Activated gamma-delta T cell (primary cell): ENCODE measurements at regions not wholly inside any gene's neighbourhood (a gene's known extent, or its start where the extent isn't known, plus 50 kb on each side); places are given as distances from the start of the nearest gene placed in this dataset.

Experiments
- DNase-seq: peaks from one replicate; lab custom pipeline; 2025; lab: John Stamatoyannopoulos, UW

DNA sequence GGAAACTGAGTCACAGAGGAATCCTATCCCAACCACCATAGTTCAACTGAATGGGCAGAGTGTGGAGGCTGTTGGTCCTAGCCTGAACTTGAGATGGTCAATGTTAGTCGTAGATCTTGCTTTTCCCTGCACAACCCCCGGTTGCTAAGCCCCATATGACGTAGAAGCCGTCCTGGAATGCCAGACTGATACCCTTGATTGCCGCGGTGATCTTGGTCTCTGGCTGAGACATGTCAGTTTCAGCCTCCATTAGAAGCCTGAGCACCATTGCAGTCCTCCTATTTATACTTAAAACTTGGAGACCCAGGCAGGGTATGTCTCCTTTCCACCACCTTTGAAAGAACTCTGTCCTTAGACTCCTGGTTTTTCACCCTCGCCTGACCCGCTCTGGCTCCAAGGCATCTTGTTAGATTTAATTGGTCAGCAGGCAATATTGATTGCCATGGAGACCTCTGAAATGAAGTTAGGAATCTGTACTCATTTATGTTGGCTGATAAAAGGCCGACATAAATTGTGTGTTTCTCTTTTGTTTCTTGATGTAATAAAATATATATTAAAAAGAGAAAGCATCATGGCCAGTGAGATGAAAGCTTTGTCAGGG is 53.4 kb downstream of the RPLP1 start:
- DNase-seq: no peak

DNA sequence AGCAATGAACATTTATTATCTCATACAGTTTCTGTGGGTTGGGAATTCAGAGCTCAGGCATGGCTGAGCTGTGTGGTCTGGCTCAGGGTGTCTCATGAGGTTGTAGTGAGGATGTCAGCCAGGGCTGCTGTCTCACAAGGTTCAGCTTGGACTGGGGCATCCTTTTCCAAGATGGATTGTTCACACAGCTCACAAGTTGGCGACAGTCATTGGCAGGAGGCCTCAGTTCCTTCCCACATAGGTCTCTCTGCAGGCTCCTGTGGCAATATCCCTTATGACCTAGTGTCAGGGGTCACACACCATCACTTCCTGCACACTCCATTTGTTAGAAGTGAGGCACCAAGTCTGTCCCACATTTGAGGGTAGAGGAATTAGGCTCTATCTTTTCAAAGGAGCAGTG is 56.0 kb downstream of the RPLP1 start:
- no peak for DNase-seq

DNA sequence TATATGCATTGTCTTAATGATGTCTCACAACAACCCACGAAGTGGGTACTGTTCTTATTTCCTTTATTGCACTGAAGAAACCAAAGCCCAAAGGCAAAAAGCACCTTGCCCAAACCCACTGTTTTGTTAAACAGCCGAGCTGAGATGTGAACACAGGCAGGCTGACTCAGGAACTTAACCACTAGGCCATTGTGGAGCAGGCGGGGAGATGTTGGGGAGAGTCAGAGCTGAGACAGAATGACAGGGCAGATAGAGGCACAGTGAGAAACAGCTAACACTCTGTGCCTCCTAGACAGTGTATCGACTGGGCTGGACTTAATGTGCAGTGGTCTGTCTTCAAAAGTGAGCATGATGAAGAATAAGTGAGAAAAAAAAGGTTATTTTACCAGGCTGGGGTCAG is 56.5 kb downstream of the RPLP1 start:
- DNase-seq: no peak

DNA sequence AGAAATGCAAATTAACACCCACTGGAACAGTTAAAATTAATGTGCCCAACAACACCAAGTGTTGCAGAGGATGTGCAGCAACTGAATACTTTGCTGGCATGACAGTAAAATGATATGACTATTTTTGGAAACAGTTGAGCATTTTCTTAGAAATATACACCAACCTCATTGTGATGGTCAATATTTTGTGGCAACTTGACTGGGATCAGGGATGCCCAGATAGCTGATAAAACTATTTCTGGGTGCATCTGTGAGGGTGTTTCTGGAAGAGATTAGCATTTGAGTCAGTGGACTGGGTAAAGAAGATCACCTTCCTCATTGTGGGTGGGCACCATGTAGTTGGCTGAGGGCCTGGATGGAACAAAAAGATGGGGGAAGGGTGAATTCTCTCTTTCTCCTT is 57.9 kb downstream of the RPLP1 start:
- DNase-seq: no peak

DNA sequence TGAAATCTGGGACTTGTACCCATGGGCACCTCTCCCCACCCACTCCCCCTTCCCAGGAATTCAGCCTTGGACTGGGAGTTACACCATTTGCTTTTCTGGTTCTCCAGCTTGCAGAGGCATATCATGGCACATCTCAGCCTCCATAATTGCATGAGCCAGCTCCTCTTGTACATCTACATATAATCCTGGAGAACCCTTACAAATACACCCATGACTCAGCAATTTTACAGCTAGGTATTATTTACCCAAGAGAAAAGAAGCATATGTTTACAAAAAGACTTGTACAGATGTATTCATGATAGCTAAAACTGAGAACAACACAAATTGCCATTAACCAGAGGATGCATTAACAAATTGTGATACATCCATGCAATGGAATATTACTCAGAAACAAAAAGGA is 58.4 kb downstream of the RPLP1 start:
- DNase-seq: no peak

DNA sequence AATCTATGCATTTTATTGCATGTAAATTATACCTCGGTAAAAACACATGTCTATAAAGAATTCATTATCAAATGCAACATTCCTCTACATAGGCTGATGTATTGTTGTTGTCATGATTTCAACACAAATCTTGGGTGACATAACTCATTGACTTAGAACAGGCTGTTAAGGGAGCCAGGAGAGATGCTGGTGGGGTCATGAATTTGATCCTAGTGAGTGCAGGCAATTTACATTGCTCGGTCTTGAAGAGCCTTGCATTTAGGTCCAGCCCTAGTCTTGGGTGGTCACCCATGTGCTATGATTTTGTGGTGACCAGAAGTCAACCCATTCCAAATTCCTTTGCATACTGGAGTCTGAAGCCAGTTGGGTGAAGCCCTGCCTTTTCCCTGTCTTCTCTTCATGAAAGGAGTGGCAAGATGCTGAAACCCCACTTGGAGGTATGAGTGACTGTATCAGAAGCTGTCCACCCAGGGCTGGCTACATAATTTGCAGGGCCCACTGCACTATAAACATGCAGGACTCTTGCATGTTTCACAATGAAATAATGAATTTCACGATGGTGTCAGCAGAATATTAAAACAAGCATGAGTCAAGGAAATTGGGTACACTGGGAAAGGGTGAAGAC is 59.2 kb downstream of the RPLP1 start:
- DNase-seq: no peak

DNA sequence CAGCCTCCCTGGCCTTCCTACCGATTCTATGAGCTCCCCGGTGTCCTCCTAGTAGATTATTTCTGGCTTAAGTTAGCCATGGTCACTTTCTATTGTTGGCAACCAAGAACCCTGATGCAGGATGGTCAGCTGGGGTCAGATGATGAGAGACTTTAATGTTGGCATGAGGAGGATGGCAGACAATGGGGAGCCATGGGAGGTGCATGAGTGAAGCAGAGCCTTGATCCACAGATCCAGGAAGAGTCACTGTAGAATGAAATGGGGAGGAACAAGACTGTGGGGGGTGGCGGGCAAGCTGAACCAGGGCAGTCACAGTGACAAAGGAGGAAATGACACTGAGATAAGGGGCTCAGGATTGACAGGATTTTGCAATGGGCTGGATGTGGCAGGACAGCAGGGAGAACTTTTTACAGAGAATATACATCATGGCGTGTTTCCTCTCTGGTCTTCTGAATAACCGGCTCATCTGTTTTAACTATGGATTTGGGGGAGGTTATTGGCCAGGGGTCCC is 60.9 kb downstream of the RPLP1 start:
- DNase-seq: no peak

DNA sequence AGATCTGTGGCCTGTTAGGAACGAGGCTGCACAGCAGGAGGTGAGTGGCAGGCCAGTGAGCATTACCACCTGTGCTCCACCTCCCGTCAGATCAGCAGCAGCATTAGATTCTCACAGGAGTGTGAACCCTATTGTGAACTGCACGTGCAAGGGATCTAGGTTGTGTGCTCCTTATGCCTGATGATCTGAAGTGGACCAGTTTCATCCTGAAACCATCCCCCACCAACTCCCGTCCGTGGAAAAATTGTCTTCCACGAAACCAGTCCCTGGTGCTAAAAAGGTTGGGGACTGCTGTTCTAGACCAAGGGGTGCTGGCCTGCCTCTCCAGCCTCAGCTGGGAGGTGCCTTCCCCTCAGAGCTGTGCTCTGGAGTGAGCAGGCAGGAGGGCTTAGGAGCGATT is 61.4 kb downstream of the RPLP1 start:
- DNase-seq: no peak

DNA sequence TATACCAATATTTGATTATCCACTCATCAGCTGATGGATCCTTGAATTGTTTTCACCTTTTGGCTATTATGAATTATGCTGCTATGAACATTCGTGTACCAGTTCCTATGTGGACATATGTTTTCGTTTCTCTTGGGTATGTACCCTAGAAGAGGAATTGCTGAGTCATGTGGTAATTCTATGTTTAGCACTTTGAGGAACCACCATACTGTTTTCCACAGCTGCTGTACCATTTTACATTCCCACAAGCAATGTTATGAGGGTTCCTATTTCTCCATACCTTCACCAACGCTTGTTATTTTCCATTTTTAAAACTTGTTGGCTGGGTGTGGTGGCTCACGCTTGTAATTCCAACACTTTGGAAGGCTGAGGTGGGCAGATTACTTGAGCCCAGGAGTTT is 62.9 kb downstream of the RPLP1 start:
- DNase-seq: no peak

DNA sequence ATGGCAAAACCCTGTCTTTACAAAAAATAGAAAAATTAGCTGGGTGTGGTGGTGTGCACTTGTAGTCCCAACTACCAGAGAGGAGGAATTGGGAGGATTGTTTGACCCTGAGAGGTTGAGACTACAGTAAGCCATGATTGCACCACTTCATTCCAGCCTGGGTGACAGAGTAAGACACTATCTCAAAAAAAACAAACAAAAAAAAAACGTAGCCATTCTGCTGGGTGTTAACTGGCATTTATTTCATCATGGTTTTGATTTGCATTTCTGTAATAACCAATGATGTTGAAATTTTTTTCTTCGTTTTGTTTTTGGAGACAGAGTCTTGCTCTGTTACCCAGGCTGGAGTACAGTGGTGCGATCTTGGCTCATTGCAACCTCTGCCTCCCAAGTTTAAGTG is 63.3 kb downstream of the RPLP1 start:
- no peak for DNase-seq

DNA sequence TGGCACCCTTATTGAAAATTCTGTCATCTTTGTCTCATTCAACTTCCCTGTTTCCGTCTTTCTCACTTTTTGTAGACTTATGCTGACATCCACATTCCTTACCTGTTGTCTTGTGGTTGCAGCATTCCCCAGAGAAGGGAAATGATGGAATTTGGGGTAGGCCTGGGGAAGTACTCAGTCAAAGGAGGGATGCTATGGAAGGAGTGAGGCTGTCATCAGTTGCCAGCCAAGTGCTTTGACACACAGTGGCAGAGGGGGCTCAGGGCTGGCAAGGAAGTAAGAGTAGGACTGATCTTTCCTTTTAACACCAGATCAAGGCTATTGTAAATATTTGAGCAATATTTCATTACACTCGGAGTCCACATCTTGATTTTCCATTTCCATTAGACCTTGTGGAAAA is 64.4 kb downstream of the RPLP1 start:
- DNase-seq: no peak

DNA sequence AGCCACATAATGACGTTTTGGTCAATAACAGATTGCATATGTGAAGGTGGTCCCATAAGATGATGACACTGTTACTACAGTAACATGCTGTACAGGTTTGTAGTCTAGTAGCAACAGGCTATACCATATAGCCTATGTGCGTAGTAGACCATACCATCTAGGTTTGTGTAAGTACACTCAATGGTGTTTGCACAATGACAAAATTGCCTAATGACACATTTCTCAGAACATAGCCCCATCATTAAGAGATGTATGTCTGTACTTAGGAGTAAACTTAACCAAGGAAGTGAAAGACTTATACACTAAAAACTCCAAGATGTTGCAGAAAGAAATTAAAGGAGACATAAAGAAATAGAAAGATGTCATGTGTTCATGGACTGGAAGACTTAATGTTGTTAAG is 66.2 kb downstream of the RPLP1 start:
- no peak for DNase-seq

DNA sequence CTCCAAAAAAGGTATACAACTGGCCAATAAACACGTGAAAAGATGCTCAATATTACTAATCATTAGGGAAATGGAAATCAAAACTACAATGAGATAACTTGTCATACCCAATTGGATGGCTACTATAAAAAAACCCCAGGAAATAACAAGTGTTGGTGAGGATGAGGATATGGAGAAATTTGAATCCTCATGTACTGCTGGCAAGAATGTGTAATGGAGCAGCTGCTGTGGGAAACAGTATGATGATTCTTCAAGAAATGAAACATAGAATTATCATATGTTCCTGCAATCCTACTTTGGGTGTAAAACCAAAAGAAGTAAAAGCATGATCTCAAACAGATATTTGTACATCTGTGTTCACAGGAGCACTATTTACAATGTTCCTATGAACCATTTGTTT is 67.4 kb downstream of the RPLP1 start:
- DNase-seq: no peak

DNA sequence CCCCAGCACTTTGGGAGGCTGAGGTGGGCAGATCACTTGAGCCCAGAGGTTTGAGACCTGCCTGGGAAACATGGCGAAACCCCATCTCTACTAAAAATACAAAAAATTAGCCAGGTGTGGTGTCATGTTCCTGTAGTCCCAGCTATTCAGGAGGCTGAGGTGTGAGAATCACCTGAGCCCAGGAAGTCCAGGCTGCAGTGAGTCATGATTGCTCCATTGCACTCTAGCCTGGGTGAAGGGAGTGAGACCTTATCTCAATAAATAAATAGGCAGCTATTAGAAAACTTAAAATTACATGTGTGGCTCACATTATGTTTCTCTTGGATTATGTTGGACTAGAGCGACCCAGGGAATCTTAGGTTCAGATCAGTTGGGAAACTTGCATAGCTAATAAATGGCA is 69.7 kb downstream of the RPLP1 start:
- DNase-seq: no peak

DNA sequence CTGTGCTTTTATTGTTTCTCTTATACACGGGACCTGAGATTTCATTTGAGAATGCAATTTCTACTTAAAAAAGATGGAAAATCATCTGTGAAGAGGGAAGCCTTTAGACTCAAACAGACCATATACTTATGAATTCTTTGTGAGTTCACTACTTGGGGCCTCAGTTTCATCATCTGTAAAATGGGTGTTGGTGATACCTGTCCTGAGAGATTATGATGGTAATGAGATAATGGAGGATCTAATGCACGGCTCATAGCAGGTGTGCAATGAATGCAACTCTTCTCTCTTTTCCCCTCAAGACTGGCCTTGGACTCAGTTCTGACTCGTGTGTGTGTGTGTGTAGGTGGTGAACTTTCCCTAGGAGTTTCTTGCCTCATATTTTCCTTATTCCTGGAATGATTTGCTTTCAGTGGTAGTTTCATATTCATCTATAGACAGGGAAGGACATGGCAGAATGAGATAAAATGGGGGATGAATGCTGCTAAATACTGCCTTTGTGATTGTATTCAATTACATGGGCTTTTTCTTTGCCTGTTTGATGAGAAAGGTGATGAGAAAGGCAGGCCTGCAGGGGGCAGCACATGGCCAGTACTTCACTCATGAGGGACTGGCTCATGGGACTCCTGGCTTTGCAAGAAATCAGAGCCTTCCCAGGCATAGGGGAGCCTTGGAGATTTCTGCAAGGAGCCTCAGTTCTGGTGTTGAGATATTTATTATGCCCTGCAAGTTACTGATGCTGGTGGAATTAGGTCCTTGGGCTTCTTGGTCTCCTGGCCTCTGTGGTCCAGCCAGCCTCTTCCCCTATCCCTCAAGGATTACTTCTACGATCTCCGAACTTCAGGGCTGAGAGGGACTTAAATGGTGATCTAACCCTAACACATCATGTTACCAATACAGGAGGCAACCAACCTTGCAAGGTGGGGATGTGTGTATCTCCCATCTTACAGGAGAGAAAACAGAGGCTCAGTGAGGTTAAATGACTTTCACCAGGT is 70.7 kb downstream of the RPLP1 start:
- DNase-seq: no peak

DNA sequence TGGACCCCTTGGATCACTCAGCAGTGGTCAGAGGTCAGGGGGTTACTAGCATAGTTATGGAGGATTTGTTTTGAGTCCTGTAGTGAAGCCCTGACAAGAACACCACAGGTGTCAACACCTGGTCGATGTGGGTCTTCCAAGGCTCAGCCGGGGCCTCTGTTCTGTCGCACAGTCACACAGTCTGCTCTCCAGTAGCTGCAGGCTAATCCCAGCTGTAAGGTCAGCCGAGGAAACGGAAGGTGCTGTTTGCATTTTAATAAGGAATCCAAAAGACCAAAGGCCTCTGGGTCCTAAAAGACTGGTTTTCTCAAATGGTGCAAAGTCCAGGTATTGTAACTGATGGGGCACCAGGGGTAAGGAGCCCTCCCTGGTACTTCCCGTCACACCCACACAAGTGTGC is 71.7 kb downstream of the RPLP1 start:
- no peak for DNase-seq

DNA sequence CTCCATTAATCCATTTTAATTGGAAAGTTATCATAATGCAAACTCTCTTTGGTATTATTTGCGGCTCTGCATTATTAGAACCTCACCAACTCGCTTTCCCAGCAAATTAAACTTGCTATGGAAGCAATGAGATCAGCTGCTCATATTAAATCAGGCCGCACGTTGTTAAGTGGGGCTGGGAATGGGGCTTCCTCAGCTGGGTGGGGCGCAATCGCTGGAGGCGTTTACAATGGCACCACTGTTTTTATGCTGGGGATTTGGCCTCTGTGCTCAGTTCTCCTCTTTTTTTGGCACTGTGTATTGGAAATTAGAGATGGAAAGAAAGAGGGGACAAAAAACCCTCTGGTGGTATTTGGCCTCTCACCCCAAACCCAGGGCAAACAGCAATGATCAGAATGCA is 72.2 kb downstream of the RPLP1 start:
- no peak for DNase-seq

DNA sequence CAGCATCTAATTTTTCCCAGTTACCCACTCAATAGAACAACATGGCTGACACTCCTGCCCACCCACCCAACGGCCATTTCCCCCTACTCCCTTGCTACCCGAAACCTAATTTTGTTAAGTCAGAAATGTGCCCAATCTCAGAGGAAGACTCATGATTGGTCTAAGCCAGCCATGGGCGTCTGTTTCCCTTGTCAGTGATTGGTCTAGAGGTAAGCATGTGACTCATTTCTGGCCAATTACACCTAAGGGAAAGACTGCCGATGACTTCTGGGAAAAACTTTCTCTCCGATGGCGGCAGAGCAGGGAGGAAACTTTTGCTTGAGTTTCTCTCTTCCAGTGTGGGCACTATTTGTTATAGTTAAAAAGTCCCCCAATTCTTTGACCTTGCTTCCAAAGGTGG is 72.9 kb downstream of the RPLP1 start:
- DNase-seq: no peak

DNA sequence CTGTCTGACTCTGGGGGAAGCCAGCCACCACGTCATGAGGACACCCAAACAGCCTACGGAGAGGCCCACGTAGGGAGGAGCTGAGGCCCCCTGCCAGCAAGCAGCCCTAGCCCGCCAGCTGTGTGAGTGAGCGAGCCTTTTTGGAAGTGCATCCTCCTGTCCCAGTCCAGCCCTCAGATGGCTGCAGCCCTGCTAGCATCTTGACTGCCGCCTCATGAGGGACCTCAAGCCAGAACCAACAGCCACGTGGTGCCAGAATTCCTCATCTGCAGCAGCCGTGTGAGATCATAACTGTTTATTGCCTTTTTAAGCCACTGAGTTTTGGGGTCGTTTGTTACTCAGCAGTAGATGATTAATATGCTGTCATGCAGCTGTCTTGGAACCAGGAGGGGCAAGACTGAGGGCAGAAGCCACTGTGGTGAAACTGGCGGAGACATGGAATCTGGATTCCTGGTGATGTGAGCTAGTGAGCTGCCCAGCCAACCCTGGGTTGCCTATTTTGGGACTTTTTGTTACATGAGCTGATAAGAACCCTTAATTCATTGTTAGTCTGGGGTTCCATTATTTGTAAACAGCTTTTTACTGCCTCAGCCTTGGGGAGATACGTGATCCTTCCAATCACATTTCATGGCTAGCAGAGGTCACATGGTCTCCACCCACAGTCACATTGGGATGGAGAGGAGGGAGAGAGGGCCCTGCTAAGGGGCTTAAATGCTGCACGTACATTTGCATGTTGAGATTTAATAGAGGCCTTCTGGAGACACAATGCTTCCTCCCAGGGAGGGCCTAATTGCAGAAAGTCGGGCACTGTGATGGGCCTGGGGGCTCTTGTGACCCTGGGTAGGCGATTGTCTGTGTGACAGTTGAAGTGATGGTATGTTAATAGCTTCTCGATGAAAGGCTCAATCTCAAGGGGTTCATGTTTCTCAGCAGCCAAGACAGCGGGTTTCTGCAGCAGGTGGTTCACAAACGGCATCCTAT is 73.8 kb downstream of the RPLP1 start:
- DNase-seq: no peak

DNA sequence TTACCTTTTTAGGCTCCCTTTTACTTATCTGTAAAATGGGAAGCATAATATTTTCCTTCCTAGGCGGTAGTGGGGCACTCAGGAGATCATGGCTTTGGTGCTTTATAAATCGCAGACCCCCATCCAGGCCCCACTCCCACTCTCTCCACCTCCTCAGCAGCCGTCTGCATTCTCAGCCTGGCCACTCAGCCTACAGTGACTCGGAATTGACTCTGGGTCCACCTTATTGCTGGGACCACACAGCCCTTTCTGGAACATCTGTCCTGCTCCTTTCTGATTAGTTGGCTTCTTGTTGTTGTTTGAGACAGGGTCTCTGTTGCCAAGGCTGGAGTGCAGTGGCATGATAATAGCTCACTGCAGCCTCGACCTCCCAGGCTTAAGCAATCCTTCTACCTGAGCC is 76.5 kb downstream of the RPLP1 start:
- no peak for DNase-seq

DNA sequence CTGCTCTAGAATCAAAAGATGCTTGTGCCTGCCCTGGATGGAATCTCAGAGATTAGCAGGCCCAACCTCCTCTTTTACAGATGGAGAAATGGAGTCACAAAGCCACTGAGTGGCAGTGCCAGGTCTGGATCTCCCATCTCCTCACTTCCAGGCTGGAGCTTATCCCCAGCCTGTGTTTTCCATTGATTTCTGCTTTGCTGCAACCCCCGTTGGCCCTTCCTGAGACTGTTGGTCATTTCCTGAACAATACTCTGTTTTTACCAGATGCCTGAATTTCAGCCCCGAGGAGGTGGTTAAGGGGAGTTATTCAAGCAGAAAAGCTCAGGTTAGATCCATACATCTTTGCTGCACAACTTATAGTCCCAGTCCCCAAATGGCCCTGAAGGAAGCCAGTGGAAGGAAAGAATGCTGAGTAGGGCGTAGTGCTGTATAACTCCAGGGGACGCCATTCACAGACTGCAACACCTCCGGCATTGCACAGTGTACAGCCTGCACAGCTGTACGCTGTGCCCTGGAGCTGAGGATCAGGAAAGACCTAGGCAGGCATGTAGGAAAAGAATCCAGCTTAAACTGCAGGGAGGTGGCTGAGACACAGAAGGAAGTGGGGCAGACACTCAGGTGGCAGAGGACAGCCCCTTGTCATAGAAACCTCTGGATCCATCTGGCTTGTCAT is 77.5 kb downstream of the RPLP1 start:
- DNase-seq: no peak
